IPS-18a (cell line): ENCODE measurements at regions not wholly inside any gene's neighbourhood (a gene's known extent, or its start where the extent isn't known, plus 50 kb on each side); places are given as distances from the start of the nearest gene placed in this dataset.

Source experiments
- H3K27ac ChIP-seq: one replicate; pipeline ENCODE4 v1.5.1; 2013; ENCODE audit warnings: low read length
- H3K27me3 ChIP-seq: one replicate; pipeline ENCODE4 v1.6.1; 2013; ENCODE audit warnings: mild to moderate bottlenecking, low read length; ENCODE audit not compliant: control insufficient read depth, insufficient read depth
- H3K36me3 ChIP-seq: one replicate; pipeline ENCODE4 v1.6.1; 2013; ENCODE audit warnings: low read depth, low read length; ENCODE audit not compliant: control insufficient read depth
- H3K4me1 ChIP-seq: one replicate; pipeline ENCODE4 v1.6.1; 2013; ENCODE audit warnings: low read depth, low read length; ENCODE audit not compliant: control insufficient read depth
- H3K4me3 ChIP-seq: one replicate; pipeline ENCODE4 v1.5.1; 2013; ENCODE audit warnings: low read length
- H3K9ac ChIP-seq: one replicate; pipeline ENCODE4 v1.6.1; 2013; ENCODE audit warnings: mild to moderate bottlenecking, low read length, moderate library complexity
- H3K9me3 ChIP-seq: one replicate; pipeline ENCODE4 v1.6.1; 2013; ENCODE audit warnings: low read depth, low read length; ENCODE audit not compliant: control insufficient read depth

- Histone ChIP-seq H3K4me3 (no peak overlapping the region), H3K9me3 (no peaks in the 10 kb centered on the region), H3K9ac (no peak overlapping the region), H3K4me1 (no peaks in the 10 kb centered on the region), H3K36me3 (no peaks in the 10 kb centered on the region), H3K27ac (no peak overlapping the region), H3K27me3 (no peaks in the 10 kb centered on the region)
Measured at GRCh38 chr5:113974976-113975375, 386.9 kb upstream of the KCNN2 start.

GRCh38 chr5:113984928-113985327 lies 376.9 kb upstream of the KCNN2 start:
- Histone ChIP-seq H3K4me1 (no peaks in the 10 kb centered on the region), H3K9me3 (no peaks in the 10 kb centered on the region), H3K36me3 (no peaks in the 10 kb centered on the region), H3K27ac (no peak overlapping the region), H3K27me3 (no peaks in the 10 kb centered on the region), H3K9ac (no peak overlapping the region), H3K4me3 (no peak overlapping the region)

DNA sequence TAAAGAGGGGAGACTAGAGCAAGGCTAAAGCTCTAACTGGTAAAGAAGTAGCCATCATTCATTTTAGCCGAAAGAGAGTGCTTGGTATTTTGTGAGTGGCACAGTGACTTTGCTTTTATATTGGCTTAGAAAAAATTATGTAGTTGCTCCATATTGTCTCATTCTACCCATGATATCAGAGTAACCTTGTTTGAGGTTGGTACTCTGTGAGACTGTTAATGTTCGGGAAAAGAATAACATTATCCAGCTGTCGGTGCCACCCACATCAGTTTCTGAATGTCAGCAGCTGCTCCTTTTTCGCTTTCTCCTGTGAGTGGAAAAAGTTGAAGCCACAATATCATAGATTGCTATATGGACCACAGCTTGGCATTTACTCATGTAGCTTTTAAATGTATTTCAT lies 376.4 kb upstream of the KCNN2 start:
- Histone ChIP-seq H3K27me3 (no peaks in the 10 kb centered on the region), H3K27ac (no peak overlapping the region)

GRCh38 chr5:113989278-113989912 lies 372.5 kb upstream of the KCNN2 start:
- H3K9me3 ChIP-seq = no peaks in the 10 kb centered on the region
- H3K9ac ChIP-seq = no peak overlapping the region
- no peaks in the 10 kb centered on the region for H3K27me3 ChIP-seq
- no peaks in the 10 kb centered on the region for H3K4me1 ChIP-seq
- no peak overlapping the region for H3K4me3 ChIP-seq
- H3K36me3 ChIP-seq = no peaks in the 10 kb centered on the region
- H3K27ac ChIP-seq = no peak overlapping the region

More for the DNA sequence above, 376.4 kb upstream of the KCNN2 start:
- Histone ChIP-seq H3K4me3 (no peak overlapping the region), H3K36me3 (no peaks in the 10 kb centered on the region), H3K9me3 (no peaks in the 10 kb centered on the region), H3K9ac (no peak overlapping the region), H3K4me1 (no peaks in the 10 kb centered on the region)

GRCh38 chr5:113989913-113990305 lies 372.0 kb upstream of the KCNN2 start:
- Histone ChIP-seq H3K36me3 (no peaks in the 10 kb centered on the region), H3K4me3 (no peak overlapping the region), H3K27me3 (no peaks in the 10 kb centered on the region), H3K9me3 (no peaks in the 10 kb centered on the region), H3K9ac (no peak overlapping the region), H3K27ac (no peak overlapping the region), H3K4me1 (no peaks in the 10 kb centered on the region)

DNA sequence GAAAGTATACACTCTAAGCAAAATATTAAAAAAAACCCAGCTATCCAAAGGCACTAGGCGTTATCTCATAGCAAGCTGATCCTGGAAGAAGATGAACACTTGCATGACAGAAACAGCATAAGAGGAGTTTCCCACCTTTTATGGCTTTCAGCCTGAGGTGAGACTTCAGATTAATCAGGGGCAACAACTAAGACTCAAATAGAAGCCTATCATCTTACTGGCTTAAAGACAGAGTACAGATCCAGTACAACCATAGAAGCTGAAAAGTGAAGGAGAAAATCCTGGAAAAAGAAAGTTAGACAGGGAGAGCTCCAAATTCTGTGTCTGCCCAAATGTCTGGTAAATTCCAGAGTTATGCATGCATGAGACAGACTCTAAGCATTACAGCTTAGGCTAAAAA lies 360.8 kb upstream of the KCNN2 start:
- Histone ChIP-seq H3K27ac (no peak overlapping the region), H3K27me3 (no peaks in the 10 kb centered on the region), H3K4me1 (no peaks in the 10 kb centered on the region), H3K36me3 (no peaks in the 10 kb centered on the region), H3K4me3 (no peak overlapping the region), H3K9ac (no peak overlapping the region), H3K9me3 (no peaks in the 10 kb centered on the region)

GRCh38 chr5:114006582-114006981 lies 355.3 kb upstream of the KCNN2 start:
- H3K4me1 ChIP-seq = peaks cover 5% of the 10 kb centered on the region
- H3K9ac ChIP-seq = no peak overlapping the region
- no peak overlapping the region for H3K27ac ChIP-seq
- H3K27me3 ChIP-seq = no peaks in the 10 kb centered on the region
- H3K36me3 ChIP-seq = no peaks in the 10 kb centered on the region
- H3K9me3 ChIP-seq = no peaks in the 10 kb centered on the region
- H3K4me3 ChIP-seq = no peak overlapping the region

DNA sequence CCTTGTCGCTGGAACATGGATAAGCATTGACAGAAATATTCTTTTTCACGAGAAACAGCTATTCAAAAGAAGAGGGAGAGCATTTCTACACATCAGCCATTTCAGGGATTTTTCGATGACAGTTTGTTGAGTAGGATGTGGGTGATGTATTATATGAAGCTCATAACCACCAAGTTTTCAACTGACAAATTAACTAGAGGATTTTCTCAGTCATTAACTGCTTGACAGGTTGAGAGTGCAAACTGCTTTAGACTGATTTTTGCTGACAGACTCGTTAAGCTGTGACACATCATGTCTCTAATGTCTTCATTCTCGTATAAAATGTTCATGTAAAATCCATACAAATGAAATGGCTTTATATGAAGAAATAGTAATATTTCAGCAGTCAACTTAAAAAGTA lies 354.2 kb upstream of the KCNN2 start:
- Histone ChIP-seq H3K27me3 (no peaks in the 10 kb centered on the region), H3K4me3 (no peak overlapping the region), H3K36me3 (no peaks in the 10 kb centered on the region), H3K4me1 (peaks cover 8% of the 10 kb centered on the region), H3K9me3 (no peaks in the 10 kb centered on the region), H3K9ac (no peak overlapping the region), H3K27ac (no peak overlapping the region)

- Histone ChIP-seq H3K9me3 (no peaks in the 10 kb centered on the region), H3K4me3 (no peak overlapping the region), H3K4me1 (peaks cover 8% of the 10 kb centered on the region), H3K9ac (no peak overlapping the region), H3K27ac (no peak overlapping the region), H3K27me3 (no peaks in the 10 kb centered on the region), H3K36me3 (no peaks in the 10 kb centered on the region)
Measured at GRCh38 chr5:114010362-114010761, 351.5 kb upstream of the KCNN2 start.

- Histone ChIP-seq H3K9ac (no peak overlapping the region), H3K4me3 (no peak overlapping the region), H3K4me1 (no peaks in the 10 kb centered on the region), H3K36me3 (no peaks in the 10 kb centered on the region), H3K27ac (no peak overlapping the region), H3K9me3 (no peaks in the 10 kb centered on the region), H3K27me3 (no peaks in the 10 kb centered on the region)
Measured at GRCh38 chr5:114018186-114018585, 343.7 kb upstream of the KCNN2 start.

DNA sequence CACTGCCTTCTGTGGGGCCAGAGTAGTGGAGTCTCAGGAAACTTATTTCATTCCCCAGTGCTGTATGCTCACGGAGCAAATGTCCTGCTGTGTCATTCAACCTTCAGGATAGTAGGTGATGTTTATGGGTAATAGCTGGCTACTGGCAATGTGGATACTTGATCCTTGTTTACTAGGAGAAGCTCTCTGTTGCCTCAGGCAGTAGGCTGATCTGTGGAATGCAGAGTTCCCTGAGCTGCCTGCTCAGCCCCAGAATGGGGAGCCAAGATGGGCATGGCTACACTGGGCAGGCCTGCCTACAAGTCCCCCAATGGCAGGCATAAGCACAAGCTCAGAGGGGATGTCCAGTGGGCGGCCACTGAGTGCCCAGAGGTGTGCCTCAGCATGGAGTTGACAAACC lies 323.1 kb upstream of the KCNN2 start:
- H3K27ac ChIP-seq = no peak overlapping the region
- no peak overlapping the region for H3K4me3 ChIP-seq
- H3K27me3 ChIP-seq = no peaks in the 10 kb centered on the region
- no peaks in the 10 kb centered on the region for H3K4me1 ChIP-seq
- H3K9ac ChIP-seq = no peak overlapping the region
- no peaks in the 10 kb centered on the region for H3K36me3 ChIP-seq
- H3K9me3 ChIP-seq = no peaks in the 10 kb centered on the region

- Histone ChIP-seq H3K9ac (no peak overlapping the region), H3K4me3 (no peak overlapping the region), H3K27ac (no peak overlapping the region), H3K9me3 (no peaks in the 10 kb centered on the region), H3K36me3 (no peaks in the 10 kb centered on the region), H3K4me1 (peaks cover 17% of the 10 kb centered on the region), H3K27me3 (peaks cover 16% of the 10 kb centered on the region)
Measured at GRCh38 chr5:114050087-114050486, 311.8 kb upstream of the KCNN2 start.
